ENCODE measurements at regions not wholly inside any gene's neighbourhood (a gene's known extent, or its start where the extent isn't known, plus 50 kb on each side); places are given as distances from the start of the nearest gene placed in this dataset.

GRCh38 chr6:145267076-145267867, 468.0 kb downstream of the EPM2A start (continued):
- TF ChIP-seq, protein P1, sequence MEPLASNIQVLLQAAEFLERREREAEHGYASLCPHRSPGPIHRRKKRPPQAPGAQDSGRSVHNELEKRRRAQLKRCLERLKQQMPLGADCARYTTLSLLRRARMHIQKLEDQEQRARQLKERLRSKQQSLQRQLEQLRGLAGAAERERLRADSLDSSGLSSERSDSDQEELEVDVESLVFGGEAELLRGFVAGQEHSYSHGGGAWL (CRISPR knock-in tag; IDR thresholded peaks at IDR 0.05): peak; percentile 61; the same call in 1 of the 2 replicates
- TF ChIP-seq, protein P2, sequence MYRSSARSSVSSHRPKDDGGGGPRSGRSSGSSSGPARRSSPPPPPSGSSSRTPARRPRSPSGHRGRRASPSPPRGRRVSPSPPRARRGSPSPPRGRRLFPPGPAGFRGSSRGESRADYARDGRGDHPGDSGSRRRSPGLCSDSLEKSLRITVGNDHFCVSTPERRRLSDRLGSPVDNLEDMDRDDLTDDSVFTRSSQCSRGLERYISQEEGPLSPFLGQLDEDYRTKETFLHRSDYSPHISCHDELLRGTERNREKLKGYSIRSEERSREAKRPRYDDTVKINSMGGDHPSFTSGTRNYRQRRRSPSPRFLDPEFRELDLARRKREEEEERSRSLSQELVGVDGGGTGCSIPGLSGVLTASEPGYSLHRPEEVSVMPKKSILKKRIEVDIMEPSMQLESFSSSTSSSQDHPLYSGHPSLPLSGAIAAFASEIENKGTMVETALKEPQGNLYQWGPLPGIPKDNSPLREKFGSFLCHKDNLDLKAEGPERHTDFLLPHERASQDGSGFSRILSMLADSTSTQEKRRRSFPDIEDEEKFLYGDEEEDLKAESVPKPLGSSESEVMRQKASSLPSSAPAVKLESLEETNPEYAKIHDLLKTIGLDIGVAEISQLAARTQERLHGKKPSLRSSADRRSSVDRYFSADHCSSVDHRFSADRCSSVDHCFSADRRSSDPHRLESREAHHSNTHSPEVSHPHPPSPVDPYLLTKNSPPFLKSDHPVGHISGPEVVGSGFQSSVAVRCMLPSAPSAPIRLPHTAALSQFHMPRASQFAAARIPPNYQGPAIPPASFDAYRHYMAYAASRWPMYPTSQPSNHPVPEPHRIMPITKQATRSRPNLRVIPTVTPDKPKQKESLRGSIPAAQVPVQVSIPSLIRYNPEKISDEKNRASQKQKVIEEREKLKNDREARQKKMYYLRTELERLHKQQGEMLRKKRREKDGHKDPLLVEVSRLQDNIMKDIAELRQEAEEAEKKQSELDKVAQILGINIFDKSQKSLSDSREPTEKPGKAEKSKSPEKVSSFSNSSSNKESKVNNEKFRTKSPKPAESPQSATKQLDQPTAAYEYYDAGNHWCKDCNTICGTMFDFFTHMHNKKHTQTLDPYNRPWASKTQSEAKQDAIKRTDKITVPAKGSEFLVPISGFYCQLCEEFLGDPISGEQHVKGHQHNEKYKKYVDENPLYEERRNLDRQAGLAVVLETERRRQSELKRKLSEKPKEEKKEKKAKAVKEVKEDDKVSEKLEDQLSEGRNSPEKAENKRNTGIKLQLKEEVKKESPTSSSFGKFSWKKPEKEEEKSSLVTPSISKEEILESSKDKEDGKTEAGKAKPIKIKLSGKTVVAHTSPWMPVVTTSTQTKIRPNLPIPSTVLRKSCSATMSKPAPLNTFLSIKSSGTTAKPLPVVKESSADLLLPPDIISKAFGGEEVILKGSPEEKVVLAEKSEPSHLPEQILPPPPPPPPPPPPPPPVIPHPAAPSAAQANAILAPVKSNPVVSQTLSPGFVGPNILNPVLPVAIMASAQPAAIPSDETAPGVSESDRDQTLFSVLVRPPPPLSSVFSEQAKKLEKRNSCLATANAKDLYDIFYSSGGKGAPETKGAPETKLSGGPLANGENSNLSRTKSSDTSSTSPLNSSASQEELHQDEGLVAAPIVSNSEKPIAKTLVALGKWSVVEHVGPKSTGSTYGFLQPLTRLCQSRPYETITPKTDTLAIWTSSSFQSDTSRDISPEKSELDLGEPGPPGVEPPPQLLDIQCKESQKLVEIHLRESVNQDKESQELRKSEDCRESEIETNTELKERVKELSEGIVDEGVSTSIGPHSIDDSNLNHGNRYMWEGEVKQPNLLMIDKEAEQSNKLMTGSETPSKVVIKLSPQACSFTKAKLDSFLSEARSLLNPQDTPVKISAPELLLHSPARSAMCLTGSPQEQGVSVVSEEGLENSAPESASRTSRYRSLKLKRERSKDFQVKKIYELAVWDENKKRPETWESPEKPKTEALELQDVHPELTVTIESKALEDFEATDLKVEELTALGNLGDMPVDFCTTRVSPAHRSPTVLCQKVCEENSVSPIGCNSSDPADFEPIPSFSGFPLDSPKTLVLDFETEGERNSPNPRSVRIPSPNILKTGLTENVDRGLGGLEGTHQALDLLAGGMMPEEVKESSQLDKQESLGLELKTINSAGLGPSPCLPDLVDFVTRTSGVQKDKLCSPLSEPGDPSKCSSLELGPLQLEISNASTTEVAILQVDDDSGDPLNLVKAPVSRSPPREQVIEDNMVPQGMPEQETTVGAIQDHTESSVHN (CRISPR knock-in tag; IDR thresholded peaks at IDR 0.05): no peak
- TF ChIP-seq, protein P3, sequence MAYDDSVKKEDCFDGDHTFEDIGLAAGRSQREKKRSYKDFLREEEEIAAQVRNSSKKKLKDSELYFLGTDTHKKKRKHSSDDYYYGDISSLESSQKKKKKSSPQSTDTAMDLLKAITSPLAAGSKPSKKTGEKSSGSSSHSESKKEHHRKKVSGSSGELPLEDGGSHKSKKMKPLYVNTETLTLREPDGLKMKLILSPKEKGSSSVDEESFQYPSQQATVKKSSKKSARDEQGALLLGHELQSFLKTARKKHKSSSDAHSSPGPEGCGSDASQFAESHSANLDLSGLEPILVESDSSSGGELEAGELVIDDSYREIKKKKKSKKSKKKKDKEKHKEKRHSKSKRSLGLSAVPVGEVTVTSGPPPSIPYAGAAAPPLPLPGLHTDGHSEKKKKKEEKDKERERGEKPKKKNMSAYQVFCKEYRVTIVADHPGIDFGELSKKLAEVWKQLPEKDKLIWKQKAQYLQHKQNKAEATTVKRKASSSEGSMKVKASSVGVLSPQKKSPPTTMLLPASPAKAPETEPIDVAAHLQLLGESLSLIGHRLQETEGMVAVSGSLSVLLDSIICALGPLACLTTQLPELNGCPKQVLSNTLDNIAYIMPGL (CRISPR knock-in tag; IDR thresholded peaks at IDR 0.05; ENCODE audit: borderline replicate concordance in 1 of 2, low read depth in 1 of 2): peak; percentile 41 to 52; a peak in 2 of 4 replicates
- peak; percentile 93 for TF ChIP-seq ZNF24 (IDR thresholded peaks at IDR 0.05)
- no peak for TF ChIP-seq RBM39 (IDR thresholded peaks at IDR 0.05; ENCODE audit: low read depth, low read length, poor library complexity, severe bottlenecking)
- TF ChIP-seq GMEB2 (CRISPR knock-in tag; IDR thresholded peaks at IDR 0.05; ENCODE audit: low read depth): no peak
- TF ChIP-seq MAF1 (CRISPR knock-in tag; IDR thresholded peaks at IDR 0.05; ENCODE audit: borderline replicate concordance): no peak
- 0 out of 2 replicates have a peak, but pooled peaks have one; percentile 65 for TF ChIP-seq ZNF546 (CRISPR knock-in tag; conservative IDR thresholded peaks at IDR 0.05)
- no peak for TF ChIP-seq SUZ12 (IDR thresholded peaks at IDR 0.05; ENCODE audit: low read depth, low read length)
- TF ChIP-seq, protein P4, sequence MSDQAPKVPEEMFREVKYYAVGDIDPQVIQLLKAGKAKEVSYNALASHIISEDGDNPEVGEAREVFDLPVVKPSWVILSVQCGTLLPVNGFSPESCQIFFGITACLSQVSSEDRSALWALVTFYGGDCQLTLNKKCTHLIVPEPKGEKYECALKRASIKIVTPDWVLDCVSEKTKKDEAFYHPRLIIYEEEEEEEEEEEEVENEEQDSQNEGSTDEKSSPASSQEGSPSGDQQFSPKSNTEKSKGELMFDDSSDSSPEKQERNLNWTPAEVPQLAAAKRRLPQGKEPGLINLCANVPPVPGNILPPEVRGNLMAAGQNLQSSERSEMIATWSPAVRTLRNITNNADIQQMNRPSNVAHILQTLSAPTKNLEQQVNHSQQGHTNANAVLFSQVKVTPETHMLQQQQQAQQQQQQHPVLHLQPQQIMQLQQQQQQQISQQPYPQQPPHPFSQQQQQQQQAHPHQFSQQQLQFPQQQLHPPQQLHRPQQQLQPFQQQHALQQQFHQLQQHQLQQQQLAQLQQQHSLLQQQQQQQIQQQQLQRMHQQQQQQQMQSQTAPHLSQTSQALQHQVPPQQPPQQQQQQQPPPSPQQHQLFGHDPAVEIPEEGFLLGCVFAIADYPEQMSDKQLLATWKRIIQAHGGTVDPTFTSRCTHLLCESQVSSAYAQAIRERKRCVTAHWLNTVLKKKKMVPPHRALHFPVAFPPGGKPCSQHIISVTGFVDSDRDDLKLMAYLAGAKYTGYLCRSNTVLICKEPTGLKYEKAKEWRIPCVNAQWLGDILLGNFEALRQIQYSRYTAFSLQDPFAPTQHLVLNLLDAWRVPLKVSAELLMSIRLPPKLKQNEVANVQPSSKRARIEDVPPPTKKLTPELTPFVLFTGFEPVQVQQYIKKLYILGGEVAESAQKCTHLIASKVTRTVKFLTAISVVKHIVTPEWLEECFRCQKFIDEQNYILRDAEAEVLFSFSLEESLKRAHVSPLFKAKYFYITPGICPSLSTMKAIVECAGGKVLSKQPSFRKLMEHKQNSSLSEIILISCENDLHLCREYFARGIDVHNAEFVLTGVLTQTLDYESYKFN (CRISPR knock-in tag; conservative IDR thresholded peaks at IDR 0.05): peak; percentile 100
- no peak for TF ChIP-seq RARG (CRISPR knock-in tag; IDR thresholded peaks at IDR 0.05; ENCODE audit: low read depth)
- peak; percentile 74; the same call in 1 of the 2 replicates for TF ChIP-seq ZNF274 (CRISPR knock-in tag; IDR thresholded peaks at IDR 0.05)

Data from HepG2 (cell line).